Stimulated activated CD4-positive, alpha-beta T cell treated with anti-CD3 and anti-CD28 coated beads, TNF-alpha, amount 100 ng/mL, for 48 hours (primary cell): ENCODE measurements at regions not wholly inside any gene's neighbourhood (a gene's known extent, or its start where the extent isn't known, plus 50 kb on each side); places are given as distances from the start of the nearest gene placed in this dataset.
"Not testable (repeated sequence)": the region's sequence is repeated elsewhere in the genome, so short reads cannot be mapped to it uniquely, and the experiment has no call there.

ENCODE experiments used
- DNase-seq, 3 donors: peaks; one replicate each; pipeline ENCODE4 v3.0.0-alpha.2; 2020; ENCODE audit warnings: low read depth in 3 of 3

DNA sequence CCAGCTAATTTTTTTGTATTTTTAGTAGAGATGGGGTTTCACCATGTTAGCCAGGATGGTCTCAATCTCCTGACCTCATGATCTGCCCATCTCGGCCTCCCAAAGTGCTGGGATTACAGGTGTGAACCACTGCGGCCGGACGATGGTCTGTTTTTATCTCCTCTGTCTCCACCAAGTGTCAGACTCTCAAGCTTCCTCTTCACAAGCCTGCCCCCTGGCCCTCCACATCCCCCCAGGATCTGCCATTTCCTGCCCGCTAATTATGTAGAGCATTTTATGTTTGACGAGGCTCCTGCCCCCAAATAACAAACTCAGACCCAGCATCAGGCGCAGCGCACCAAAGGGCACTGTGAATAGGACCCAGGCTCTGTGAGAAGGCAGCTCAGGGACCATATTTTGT is 101.8 kb upstream of the PCBD1 start:
- not testable (repeated sequence) for DNase-seq

DNA sequence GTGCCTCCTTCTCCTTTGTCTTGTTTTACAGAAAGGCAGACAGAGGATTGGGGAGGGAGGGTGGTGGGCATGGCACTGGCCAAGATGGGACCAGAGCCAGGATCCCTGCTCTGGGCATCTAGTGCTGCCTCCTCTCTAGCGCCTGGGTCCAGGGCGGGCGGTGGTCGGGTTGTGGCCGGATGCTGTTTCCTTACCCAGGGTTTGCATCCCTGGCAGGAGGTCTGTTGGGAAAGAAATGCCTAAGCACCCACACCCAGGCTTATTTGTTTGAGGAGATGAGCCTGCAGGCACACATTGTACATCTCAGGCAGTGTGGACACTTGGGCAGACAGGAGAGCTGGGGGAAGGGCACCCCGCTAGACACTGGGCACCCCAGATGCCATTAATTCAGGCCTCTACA is 102.3 kb upstream of the PCBD1 start:
- no peak for DNase-seq

DNA sequence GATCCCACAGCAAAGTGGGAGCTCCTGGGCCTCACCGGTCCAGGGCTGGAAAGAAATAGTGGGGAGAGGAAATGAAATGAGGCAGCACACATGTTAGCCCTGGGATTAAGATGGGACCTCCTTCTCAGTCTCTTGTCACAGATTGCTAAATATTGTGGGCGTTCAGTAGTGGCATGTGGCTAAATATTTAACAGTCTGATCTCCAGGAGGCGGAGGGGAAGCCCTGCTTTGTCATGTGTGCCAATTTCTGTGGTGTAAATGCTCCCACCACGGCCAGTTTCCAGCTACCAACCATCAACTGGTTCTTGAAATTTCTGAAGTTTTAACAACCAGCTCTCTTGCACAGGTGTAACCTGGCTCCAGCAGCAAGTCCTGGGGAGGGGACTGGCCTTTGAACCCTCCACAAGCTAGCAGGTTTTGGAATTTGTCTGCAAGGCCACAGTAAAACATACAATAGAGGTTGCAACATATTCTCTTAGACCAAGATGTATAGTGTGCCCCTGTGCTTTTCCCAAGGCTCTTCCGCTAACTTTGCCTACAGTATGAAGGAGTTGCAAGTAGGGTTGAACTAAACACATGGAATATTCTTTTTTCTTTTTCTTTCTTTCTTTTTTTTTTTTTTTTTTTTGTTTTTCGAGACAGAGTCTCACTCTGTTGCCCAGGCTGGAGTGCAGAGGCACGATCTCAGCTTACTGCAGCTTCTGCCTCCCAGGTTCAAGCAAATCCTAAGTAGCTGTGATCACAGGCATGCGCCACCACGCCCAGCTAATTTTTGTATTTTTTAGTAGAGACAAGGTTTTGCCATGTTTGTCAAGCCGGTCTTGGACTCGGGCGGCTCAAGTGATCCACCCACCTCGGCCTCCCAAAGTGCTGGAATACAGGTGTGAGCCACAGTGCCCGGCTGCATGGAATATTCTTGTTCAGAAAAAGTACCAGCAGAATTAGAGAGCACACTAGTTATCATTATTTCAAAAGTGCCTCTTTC is 103.1 kb upstream of the PCBD1 start:
- DNase-seq, result no peak

DNA sequence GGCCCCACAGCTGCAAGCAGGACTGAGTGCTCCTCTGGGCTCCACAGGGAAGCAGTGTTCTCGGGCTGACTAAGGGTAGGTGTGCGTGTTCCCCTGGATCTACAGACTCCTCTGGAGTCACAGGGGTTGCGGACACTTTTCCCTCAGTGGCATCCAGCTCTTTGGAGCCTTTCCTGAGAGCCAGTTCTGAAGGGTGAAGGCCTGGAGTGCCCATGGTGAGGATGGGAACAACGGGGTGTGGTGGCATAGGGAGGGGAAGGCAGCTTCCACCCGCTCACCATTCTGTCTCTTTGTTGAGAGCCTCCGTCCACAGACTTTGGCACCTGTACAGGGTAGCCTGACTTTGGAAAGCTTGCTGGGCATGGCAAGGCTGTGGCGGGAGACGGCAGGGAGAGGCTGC is 104.1 kb upstream of the PCBD1 start:
- DNase-seq, result no peak

DNA sequence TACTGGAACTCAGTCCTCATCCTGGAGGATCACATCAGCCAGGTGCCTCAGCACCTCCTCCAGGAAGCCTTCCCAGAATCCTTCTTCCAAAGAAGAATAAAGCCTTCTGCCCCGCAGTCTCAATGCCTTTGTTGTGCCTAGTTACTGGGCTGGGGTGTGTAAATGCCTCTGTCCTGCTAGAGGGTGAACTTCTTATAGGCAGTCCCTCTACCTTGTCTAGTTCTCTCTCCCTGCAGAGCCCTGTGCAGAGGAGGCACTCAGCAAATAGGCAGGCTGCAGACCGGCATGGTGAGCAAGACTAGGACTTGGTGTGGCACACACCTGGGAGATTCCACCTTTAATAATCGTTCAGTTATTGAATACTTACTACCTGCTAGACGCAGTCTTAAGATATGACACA is 104.7 kb upstream of the PCBD1 start:
- no peak for DNase-seq

DNA sequence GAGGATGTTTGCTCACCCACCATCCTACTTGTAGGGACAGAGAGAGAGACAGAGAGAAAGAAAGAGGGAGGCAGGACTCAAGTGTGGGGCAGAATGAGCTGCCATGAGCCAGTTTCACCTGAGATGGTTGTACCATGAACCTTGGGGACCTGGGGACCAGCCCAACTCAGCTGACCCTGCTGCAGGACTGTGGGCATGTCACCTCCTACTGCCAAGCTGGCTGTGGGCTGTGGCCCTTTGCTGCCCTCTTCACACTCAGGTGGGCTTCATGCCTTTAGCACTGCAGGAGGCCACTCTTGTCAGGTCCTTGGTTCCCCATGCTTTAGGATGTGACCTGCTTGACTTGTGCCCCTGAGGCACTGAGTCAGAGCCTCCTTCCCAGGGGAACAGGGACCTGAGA is 108.2 kb upstream of the PCBD1 start:
- no peak for DNase-seq

DNA sequence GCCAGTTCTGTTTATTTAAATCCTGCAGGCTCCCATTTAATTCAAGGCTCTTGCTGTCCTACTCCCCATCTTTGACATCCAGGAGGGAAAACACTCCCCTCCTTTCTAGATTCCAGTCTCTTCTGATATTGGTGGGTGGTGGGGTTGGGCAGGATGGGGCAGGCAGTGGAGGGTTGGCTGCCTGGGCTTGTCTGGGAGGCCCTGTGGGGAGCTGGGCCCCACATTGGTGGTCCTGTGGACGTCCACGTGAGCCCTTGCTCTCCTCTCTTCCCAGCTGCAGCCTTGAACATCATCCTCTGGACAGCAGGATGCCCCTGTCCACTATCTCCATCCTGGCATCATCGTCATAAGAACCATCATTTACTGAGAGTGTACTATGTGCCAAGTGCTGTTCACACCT is 108.9 kb upstream of the PCBD1 start:
- no peak for DNase-seq

DNA sequence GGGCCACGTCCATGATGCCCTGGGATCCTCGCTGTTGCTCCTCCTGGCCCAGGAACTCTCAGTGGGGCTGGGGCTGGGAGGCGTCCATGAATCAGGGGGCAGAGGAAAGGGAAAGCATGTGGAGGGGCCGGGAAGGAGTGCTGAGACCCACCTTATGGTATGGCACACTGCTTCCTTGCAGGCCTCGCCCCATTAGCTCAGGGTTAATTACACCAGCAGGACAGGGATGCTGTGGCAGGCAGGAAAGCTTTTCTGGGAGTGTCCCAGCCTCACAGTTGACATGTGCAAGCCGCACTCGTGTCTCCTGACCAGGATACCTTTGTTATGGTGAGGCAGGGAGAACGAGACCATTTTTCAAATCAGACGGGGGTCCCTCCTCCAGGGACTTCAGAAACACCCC is 109.7 kb upstream of the PCBD1 start:
- no peak for DNase-seq

DNA sequence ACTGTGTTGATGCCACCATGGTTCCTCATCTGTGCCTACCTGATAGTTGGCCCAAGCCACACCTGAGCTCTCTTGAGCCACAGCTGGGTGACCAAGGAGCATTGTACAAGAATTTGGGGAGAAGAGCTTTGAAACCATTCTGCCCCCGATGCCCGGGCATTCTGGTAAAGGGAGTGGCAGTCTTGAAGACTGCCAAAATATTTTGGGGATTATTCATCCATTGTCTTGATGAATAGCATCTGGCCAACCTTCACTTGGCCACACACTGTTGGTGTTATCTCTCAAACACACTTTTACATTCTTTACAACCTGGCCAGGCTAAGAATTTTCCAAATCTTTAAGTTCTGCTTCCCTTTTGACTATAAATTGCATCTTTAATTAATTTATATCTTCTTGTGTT is 113.1 kb upstream of the PCBD1 start:
- DNase-seq, result no peak

DNA sequence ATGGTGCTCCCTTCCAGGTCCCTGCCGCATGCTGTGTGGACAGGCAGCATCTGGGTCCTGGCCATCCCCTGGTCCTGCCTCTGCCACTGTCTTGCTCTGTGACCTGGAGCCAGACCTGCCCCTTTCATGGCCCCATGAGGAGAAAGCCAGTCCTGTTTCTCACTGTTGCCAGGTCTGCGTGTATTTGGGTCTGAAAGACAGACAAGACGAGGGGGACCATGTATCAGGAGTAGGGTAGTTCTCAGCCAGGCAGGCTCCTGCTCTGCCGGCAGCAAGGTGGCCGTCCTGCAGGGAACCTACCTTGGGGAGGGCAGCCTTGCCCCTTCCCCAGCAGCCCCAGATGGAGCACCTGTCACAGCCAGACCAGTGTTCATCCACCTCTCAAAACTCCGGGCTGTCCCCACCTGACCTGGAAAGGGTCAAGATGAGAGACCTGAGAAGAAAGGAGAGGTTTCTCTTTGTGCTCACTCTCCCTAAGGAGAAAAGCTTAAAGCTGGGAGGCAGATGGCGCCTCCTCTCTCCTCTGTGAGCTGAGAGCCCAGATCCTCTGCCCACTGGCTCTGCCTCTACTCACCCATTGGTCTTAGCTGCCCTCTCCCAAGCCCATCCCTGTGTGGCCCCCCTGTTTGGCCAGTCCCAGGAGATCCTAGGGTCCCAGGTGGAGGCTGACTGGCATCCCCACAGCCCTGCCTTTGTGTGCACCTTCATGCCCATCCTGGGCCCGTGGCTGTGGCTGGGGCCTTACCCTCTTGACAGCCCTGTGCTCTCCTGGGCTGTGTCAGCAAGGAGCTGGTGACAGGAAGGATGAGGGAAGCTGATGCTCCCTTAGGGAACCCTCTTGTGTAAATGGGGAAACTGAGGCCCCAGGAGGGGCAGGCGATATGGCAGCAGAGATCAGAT is 116.1 kb upstream of the PCBD1 start:
- no peak for DNase-seq

DNA sequence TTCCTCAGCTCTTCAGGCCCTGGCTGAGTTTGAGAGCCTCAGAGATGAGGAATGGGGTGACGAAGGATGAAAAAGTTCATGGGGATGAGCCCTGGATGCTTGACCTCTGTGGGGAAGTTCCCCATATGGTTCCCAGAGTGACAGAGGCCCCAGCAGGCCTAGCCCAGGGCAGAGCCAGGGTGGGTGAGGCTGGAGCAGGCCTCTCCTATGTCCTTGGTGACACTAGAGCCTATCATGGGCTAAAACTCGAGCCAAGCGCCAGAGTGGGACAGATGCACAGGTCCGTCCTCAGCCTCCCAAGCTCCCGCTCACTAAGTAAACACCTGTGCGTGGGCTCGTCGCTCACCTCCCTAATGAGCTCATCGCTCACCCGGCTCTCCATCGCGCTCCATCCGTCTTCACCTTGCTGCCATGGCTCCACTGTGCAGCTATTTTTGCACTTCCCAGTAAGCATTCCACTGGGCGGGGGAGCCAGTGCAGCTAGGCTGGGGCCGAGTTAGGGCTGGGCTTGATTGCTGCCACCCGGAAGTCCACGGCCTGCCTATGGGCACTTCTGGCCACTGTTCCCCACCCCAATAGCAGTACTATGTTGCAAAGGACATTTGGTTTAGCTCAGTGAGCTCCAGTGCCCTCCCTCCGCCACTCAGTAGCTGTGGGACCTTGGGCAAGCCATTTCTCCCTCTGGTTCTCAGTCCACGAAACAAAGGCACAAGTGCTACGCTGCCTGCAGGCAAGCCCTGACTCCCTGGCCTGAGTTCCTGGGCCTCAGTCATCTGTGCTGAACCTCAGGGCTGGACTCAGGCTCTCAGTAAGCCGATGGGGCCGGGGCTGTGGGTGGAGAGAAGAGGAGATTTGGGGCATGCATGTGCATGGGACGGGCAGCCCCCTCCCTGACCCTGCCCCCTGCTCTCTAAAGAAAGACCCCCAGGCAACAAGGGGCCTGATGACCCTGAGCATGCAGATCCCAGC is 117.3 kb upstream of the PCBD1 start:
- no peak for DNase-seq

DNA sequence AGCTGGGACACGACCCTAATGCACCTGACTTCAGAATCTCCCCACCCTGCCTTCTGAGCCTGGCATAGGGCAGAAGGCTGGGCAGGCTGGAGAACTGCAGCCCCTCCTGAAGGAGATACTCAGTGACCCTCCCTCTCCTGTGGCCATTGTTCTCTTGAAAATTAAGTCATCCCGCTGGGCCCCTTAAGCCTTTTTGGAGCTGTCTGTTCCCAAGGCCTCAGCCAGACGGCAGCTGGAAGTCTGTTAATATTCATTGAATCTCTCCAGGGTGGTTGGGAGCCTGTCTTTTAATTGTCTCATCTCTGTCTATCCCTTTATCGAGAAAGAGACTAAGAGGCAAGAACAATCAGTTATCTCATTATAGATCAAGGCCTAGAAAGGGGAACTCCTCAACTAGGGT is 118.1 kb upstream of the PCBD1 start:
- no peak for DNase-seq

DNA sequence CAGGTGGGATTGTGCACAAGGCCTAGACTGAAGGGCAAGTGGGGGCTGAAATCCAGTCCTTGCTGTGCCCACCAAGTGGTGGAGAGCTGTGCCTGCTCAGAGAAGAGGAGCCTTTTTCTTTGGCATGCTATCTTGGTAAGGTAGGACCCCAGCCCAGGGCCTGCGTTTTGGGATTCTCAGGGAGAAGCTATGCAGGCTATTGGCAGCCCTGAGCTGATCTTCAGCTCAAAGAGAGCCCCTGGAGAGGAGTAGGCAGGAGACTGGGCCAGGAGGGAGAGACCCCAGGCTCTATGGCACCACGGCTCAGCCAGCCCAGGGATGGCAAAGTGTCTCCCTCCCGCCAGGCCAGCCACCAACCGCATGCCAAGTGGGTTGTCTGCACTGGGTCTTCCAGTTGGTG is 119.2 kb upstream of the PCBD1 start:
- DNase-seq, result no peak

DNA sequence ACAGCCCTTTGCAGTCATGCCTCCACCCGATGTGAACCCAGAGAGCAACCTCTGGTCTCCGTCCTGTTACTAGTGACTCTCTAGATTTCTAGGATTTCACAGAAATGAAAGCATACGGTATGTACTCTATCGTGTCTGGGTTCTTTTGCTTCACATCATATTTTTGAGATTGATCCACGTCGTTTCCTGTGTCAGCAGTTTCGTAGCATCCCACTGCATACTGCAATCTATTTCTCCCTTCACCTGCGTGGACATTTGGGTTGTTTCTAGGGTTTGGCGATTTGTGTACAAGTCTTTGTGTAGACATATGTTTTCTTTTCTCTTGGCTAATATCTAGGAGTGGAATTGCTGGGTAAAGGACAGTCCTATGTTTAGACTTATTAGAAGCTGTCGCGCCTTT is 119.8 kb upstream of the PCBD1 start:
- DNase-seq, result no peak

DNA sequence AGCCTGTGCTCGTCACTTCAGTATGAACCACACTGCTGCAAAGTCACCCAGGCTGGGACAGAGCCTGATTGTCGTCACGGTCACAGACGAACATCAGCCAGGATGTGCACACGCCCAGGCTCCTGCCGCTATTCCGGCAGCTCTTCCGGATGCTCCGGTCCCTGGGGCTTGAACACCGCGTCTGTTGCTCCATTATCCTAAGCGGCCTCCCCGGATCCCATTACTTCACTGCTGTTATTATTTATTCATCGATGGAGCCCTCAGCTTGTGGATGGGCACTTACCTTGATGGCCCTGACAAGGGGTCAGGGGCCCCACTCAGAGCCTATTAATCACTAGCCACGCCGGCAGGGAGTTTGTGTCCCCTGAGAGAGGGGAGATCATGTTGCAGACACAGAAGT is 120.8 kb upstream of the PCBD1 start:
- no peak for DNase-seq

DNA sequence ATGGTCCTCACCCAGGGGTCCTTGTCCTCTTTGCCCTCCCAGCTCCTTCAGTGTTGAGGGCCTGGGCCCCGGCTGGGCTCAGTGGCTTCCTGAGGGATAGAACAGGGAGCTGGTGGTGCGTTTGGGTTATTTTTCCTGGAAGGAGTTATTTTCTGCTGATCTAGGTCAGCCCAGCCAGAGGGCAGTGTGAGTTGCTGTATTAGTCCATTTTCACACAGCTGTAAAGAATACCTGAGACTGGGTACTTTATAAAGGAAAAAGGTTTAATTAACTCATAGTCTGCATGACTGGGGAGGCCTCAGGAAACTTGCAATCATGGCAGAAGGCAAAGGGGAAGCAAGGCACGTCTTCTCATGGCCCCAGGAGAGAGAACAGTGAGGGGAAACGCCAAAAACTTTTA is 122.4 kb upstream of the PCBD1 start:
- DNase-seq, result no peak

DNA sequence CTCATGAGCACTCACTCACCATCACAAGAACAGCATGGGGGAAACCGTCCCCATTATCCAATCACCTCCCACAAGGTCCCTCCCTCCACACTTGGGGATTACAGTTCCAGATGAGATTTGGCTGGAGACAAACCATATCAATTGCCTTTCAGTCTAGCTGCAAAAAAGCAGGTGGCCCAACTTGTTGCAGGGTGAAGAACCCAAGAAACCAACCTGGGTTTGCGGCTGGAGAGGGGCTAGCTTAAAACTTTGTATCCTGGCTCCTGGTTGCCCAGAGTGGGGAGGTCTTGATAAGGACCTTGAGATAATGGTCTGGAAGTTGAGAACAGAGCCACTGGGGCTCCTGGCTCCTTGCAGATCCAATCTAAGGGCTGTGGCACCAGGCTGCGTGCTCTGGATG is 122.8 kb upstream of the PCBD1 start:
- DNase-seq, result no peak

DNA sequence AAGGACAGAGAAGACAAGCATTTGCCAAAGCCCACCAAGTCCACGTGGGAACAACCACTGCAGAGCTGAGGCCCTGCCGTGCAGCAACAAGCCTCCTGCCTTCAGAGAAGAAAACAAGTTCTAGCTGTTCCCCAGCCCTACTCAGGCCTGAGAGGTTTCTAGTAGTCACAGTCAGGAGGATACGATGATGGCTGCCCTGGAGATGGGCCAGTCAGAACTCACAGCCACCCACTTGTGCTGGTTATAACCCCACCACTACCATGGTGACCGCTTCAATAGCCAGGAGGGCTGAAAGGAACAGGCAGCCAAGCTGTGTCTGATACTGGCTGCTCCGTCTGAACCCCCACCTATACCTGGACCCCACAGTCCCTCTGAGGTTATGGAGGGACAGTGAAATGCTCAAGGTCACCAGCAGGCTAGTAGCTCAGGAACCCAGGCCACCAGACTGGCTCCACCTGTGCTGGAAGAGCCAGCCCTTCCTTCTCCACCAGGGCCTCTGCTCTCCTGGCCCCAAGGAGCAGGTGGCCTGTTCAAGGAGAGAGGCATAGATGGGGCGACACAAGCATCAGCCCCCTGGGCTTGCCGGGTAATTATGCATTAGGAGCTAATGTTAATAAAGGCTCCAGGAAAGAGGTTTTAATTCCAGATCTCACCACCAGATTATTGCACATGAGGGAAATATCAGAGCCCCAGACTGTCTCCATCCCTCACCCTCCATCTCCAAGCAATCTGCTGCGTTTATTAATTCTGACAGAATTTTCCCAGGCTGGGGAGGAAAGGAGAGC is 125.8 kb upstream of the PCBD1 start:
- DNase-seq, result no peak

DNA sequence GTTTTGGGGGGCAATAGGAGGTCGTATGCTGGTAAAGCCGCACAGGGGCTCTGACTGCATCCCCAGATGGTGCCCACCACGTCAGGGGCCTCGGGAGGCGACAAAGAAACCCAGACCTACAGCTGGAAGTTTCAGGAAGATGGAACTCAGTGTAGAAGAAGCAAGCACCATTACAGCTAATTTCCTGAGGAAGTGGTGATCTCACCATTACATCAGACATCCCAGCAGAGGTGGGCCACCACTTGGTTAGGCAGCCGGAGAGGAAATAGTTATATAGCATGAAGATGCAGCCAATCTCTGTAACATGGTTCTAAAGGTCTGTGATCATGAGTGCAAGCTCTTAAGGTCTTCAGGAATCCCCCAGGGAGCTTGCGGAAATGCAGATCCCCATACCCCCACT is 127.3 kb upstream of the PCBD1 start:
- DNase-seq, result no peak

DNA sequence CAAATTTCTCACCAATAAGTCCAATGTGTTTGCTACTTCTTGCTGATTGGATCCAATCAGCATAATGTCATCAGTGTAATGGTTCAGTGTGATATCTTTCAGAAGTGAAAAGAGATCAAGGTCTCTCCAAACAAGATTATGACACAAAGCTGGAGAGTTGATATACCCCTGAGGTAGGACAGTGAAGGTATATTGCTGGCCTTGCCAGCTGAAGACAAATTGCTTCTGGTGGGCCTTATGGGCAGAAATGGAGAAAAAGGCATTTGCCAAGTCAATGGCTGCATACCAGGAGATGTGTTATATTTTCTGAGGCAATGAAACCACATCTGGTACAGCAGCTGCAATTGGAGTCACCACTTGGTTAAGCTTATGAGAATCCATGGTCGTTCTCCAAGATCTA is 131.7 kb upstream of the PCBD1 start:
- DNase-seq, result not testable (repeated sequence)

DNA sequence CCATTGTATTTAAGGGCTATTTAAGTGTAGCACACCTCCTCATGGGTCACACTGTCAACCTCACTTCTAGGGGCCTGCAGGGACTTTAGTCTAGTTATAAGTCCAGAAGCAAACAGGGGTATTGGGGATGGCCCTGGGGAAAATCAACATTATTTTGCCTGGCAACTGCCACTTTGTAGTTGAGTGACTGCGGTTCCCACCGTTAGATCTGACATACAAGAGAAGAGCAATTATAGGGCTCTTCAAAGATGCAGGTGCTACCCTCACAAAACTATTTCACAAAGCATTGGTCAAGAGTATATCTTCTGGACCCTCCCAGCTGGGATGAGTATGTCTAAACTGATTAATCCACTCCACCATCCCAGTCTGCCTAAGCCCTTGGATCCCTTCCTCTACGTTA is 133.0 kb upstream of the PCBD1 start:
- DNase-seq, result no peak
